GM18502 (cell line): ENCODE measurements at regions not wholly inside any gene's neighbourhood (a gene's known extent, or its start where the extent isn't known, plus 50 kb on each side); places are given as distances from the start of the nearest gene placed in this dataset.
"Not testable (repeated sequence)": the region's sequence is repeated elsewhere in the genome, so short reads cannot be mapped to it uniquely, and the experiment has no call there.

Source experiments
- ATAC-seq: cut with Tn5 transposase; IDR thresholded peaks from one replicate; pipeline ENCODE4 v1.9.1; 2021; ENCODE audit warnings: mild to moderate bottlenecking; ENCODE audit not compliant: unreplicated experiment, poor library complexity

DNA sequence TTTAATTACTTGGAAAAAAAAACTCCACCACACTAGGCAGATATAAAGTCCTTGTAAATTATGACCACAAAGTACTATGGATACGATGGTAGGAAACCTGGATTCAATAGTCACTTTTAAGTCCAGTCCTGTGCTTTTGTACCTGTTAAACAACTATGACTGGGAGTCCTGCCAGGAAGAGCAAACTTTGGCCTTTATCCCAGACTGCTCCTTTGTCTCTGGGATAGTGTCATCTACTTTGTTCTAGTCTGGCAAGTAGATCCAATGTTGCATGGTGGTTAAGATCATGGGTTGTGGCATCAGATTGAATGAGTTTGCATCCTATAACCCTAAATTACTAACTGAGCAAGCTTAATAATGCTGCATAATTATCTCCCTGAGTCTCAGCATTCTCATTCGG is 175.3 kb upstream of the FGF13 start:
- ATAC-seq, result no peak

DNA sequence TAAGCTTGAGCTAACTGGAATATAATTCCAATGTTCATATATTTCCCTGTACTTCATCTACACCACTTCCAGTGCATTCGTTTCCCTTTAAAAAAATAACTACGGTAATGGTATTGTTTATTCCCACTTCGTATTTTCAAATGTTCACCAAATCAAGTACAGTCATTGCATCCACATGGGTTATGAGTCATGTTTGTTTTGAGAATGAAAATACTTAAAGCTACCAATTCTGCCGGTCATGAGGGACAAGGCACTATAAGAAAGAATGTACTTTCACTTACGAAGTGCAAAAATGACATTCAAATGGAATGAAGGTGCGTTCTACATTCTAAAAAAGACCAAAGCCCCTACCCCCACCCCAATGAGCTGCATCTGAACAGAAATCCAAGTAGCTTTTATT is 174.4 kb upstream of the FGF13 start:
- ATAC-seq, result no peak

DNA sequence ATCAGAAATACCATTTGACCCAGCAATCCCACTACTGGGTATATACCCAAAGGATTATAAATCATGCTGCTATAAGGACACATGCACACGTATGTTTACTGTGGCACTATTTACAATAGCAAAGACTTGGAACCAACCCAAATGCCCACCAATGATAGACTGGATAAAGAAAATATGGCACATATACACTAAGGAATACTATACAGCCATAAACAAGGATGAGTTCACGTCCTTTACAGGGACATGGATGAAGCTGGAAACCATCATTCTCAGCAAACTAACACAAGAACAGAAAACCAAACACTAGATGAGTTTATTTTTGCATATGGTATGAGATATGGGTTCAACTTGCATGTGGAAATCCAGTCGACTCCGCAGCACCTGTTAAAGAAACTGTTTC is 168.8 kb upstream of the FGF13 start:
- ATAC-seq, result not testable (repeated sequence)

DNA sequence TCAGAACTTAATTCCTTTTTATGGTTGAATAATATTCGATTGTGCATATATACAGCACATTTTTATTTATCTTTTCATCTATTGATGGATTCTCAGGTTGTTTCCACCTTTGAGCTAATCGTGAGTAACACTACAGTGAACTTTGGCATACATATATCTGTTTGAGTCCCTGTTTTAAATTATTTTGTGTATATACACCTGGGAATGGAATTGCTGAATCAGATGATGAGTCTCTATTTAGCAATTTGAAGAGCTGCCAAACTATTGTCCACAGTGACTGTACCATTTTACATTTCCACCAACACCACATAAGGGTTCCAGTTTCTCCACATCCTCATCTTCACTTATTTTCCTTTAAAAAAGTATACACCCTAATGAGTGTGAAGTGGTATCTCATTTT is 166.2 kb upstream of the FGF13 start:
- no peak for ATAC-seq

DNA sequence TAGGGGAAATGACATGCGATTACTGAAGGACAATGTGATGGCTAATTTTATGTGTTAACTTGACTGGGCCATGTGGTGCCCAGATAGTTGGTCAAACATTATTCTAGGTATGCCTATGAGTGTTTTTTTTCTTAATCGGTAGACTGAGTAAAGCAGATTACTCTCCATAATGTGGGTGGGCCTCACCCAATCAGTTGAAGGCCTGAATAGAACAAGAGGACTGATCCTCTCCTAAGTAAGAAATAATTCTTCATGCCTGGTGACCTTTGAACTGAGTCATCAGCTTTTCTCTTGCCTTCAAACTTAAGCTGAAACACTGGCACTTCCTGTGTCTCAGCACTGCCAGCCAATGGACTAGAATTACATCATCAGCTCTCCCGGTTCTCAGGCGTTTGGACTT is 164.0 kb upstream of the FGF13 start:
- no peak for ATAC-seq

DNA sequence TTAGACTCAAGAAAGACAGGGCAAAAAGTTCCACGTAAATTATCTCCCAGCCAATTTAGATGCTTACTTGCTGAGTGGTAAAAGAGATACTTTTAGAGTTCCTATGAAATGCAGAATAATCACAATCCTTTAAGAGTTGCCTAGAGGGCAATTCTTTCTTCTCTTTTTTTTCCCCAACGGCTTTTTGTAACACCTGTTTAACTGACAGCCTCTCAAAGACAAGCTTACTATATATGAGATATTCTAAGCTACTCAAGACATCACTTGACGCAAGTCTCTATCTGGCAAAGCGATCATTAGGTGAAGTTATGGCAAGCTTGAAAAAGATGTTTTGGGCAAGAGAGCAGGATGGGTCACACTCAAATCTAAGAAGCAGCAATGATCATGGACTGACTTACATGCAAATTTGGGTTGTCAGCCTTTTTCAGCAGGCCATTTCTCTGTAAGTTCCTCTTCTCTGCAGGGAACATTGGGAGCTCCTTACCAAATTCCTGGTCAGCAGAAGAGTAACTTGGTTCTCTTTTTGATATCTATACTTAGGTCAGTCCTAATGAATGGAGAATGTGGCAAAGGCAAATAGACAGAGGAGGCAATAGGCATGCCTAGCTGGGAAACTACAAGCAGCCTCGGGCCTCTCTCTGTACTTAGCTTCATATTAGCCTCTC is 162.9 kb upstream of the FGF13 start:
- no peak for ATAC-seq

DNA sequence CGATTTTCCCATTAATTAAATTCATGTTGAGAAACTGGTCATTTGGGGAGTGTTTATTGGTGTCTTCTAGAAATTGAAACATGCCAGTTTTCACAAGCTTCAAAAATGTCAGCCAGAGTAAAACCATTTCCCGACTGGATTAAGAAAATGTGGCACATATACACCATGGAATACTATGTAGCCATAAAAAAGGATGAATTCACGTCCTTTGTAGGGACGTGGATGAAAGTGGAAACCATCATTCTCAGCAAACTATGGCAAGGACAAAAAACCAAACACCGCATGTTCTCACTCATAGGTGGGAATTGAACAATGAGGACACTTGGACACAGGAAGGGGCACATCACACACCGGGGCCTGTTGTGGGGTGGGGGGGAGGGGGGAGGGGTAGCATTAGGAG is 162.1 kb upstream of the FGF13 start:
- ATAC-seq, result not testable (repeated sequence)

DNA sequence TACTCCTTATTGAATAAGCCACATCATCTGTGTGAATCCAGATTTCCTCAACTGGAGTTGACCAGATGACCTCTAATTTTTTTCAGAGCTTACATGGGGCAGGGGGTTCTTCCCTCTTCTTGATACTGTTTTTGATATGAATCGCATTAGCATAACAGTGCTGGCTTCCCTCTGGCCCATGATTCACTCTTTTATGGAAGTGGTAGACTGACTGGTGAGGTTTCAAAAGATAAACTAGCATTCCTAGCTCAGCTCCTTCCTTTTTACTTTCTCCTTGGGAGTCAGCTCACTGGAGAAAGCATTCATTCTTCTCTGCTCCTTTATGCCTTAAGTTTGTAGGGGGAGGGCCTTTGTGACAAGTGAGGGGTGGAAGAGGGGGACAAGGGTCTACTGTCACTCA is 161.0 kb upstream of the FGF13 start:
- ATAC-seq, result no peak

DNA sequence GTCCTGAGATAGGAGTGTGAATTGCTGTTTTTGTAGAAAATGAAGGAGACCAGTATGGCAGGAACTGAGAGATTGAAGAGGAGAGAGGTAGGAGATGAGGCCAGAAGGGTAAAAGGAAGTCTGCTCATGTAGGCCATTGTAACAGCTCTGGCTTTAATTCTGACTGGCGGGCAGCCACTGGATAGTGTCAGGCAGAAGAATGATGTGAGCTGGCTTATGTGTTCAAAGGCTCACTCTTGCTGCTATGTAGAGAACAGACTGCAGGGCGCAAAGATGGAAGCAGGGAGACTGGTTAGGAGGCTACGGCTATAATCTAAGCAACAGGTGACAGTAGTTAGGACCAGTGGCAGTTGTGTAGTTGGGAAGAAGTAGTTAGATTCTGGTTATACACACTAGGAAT is 160.2 kb upstream of the FGF13 start:
- ATAC-seq, result no peak

DNA sequence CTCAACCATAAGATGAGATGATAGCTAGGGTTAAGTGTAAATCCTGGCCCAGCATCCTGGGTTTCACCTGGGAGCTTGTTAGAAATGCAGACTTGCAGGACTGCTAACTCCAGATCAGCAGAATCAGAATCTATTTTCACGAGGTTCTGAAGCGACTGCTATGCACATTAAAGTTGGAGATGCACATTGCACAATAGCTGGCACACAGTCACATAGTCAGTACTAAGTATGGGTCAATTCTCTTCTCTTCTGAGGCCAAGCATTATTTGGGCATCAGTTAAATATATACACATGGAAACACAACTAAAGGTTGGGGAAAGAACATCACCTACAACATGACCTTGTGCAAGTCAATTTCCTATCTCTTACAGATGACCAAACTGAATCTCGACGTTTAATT is 155.1 kb upstream of the FGF13 start:
- ATAC-seq, result no peak

DNA sequence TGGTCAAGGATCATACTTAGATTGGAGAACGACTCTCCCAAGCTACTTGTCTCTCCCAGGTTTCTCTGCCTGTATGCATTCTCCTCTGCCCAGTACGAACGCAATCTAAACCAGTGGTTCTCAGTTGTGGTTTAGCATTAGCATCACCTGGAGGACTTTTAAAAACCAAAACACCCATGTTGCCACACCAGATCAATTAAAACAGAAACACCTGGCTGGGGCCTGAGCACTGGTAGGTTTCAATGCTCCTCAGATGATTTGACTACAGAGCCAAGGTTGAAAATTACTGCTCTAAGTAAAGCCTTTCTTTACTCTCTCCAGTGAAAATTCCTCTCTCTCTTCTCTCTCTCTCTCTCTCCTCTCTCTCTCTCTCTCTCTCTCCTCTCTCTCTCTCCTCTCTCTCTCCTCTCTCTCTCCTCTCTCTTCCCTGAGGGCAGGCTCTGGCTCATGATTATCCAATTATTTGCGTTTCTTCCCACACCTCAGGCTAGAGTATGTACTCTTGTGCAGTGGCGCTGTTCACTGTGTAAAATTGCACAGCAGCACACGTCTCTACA is 153.7 kb upstream of the FGF13 start:
- no peak for ATAC-seq

DNA sequence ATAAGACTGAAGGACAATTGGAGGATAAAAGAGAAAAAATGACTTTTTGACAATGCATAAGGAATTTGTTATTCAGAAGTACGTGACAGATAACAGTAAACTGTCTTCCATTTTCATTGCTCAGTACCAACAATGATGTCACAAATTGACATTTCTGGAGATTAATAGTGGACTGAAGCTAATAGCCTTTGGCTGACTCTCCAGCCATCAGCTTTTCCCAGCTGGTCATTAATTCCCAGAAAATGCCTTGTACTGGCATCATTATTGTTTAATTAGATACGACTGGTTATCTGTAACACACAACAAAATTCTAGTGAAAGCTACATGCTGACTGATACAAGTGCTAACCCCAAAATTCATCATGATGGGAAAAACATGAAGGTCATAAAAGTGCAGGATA is 147.9 kb upstream of the FGF13 start:
- no peak for ATAC-seq

DNA sequence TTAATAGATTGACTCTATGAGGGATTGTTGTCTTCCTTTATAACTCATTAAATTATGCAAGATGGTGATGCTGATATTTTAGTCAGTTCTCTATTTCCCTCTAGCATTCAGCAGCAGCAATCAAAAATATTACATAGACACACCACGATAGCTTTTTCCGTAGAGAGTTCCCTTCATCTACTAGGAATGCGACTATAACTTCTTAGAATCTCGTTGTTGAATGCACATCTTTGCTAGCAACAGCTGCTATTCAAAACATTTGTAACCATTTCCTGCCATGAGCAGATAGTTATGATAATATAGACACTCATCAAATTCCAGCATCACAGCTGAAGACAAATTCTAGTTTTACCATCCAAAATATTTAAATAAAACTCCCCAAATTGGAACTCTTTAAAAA is 147.4 kb upstream of the FGF13 start:
- no peak for ATAC-seq

DNA sequence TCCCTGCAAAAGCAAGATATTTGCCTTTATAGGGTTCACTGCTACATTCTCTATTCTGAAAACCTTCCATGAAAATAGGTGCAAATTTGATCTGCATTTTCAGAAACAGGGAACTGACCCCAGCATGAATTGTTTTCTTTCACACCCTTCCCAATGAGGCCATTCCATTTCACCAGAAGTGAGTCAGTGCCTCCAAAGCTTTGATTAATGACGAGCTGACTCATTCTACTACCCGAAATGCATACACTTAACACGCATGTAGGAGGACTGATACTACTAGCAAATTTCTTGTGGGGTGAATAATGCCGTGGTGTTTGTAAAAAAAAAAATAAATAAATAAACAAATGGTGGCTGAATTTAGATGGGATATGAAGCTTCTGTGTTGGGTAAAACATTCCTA is 146.9 kb upstream of the FGF13 start:
- no peak for ATAC-seq

DNA sequence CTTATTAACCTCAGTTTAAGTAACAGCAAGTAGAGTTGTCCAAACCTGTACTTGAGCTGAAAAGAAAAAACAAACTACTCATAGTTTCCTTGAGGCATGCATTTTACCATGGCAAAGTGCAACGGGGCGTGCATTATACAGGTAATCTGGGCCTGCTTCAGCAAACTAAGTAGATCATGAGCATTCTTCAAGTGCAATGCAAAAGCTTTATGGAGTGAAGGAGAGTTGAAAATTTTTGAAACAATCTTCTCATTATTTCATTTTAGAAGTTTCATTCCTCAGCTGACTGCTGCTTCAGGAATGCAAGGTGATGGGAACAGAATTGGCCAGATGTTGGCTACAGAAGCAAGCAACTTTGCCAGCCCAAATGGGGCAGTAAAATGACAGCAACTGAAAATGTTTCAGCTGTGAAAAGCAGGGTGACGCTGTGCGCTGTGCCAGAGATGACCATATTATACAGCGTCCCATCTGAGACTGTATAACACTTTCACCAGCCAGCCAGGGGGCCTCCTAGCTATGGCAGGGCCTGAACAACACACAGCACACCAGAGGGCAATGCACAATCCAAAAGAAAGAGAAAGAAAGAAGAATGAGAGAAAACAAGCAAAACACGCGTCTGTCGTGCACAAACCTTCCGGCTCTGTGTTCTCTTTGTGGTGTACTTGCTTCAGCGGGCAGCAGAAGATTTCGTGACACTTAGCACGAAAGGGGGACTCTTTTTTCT is 145.5 kb upstream of the FGF13 start:
- ATAC-seq, result no peak

DNA sequence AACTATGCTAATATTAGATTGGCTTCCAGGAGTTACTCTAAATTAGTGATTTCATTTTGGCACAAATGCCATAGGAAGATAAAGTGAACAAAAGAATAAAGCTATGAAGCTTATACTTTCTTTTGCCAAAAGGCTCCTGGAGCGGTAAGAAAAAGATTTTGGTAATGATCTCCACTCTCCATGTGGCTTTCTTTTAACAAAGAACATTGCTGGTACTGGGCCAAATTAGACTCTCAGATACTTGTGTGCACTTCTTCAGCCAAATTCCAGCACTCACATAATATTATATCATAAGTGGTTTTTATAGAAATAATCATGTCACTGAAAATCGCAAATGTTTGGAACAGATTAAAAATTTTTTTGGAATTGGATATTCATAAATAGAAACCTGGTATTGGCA is 142.4 kb upstream of the FGF13 start:
- no peak for ATAC-seq

DNA sequence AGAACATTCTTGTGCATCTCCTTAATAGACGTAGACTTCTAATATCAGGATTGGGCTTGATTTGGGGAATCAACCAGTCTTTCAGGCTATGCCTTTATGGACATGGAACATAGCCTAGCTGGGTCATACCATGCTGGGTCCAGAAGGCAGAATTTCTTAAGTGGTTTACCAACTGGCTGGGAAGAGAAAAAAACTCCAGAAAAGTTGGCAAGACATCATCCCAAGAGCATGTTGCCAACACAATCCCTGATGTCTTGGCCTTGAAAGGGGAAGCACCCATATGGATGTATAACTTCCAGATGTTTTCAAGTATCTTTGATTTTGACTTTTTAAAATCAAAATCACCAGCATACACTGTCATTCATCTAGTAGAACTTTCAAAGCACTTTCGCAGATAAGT is 138.0 kb upstream of the FGF13 start:
- no peak for ATAC-seq

DNA sequence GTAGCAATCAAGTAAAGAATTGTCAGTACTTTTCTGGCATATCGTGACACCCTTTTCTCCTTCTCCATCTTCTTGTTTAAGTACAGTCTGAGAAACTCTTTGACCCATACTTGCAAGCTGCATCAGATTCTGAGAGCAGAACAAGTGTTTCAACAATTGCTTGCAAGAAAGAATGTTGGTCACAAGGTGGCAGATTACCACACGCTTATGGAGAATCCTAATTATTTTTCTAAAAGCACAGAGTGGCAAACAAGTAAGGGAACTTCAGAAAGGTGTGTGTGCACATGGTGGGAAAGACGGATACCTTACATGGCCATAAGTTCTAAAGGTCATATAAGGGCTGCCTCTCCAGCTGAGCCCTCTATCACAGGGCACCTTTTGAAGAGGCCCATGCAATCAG is 136.4 kb upstream of the FGF13 start:
- no peak for ATAC-seq

DNA sequence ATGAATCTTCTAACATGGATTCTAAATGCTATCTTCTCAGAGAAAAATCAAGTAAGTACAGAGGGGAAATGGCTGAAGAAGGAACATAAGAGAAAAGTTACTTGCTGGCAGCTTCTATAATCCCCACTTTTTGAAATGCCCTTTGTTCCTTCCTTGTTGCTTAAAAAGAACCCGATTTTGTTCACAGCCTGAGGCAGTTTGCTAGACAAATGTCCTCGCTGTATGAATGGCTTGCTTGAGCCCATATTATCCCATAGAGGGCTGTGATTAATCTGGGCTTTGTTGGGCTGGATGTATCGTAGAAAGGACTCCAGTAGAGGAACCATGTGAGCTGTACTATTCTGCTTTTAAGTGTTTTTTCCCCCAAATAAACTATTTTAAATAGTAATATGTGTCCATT is 134.3 kb upstream of the FGF13 start:
- ATAC-seq, result no peak

DNA sequence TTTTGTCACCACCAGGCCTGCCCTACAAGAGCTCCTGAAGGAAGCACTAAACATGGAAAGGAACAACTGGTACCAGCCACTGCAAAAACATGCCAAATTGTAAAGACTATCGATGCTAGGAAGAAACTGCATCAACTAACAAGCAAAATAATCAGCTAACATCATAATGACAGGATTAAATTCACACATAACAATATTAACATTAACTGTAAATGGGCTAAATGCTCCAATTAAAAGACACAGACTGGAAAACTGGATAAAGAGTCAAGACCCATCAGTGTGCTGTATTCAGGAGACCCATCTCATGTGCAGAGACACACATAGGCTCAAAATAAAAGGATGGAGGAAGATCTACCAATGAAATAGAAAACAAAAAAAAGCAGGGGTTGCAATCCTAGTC is 95.9 kb upstream of the FGF13 start:
- ATAC-seq, result not testable (repeated sequence)

DNA sequence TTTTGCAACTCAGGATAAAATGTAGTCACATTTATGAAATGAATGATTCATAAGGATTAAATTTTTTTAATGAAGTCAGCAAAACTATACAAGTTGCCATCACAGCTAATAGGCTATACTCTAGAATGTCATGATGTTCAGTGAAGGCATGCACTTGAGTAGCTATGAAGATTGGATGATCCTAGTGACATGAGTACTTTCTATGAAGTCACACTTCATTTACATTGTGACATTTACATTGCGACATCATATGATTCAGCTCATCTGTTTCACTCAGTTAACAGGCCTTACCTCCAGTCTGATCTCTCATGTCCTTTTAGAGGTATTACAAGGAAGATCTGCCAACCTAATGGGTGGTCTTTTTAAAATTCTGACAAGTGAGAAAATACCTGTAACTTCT is 82.7 kb upstream of the FGF13 start:
- ATAC-seq, result no peak

DNA sequence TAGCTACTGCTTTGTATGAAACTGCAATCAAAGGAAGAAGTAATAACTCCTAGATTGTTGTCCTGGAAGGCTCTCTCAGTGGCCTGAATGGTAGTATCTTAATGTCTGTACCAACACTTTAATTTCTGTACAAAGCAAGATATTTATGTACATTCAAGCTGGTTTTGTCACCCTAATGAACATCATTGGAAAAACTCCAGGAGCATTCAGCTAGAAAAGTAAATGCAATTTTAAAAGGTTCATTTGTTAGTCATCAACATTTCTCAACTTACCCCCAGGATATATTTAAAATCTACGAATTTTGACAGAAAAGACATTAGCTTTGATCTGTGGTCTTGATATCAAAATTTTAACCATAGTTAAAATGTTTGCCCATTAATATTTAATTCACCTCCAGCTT is 80.0 kb upstream of the FGF13 start:
- no peak for ATAC-seq
